GM12873 (cell line): ENCODE measurements at regions not wholly inside any gene's neighbourhood (a gene's known extent, or its start where the extent isn't known, plus 50 kb on each side); places are given as distances from the start of the nearest gene placed in this dataset.

Source experiments
- CTCF ChIP-seq: IDR thresholded peaks from 2 replicates; pipeline ENCODE4 v1.5.1; 2012; ENCODE audit warnings: low read depth, mild to moderate bottlenecking, moderate library complexity, low read length, control low read depth; ENCODE audit not compliant: insufficient read depth; ENCODE audit errors: missing control alignments

- TF ChIP-seq CTCF = no peak
These were observed 488.3 kb upstream of the TUSC1 start for GRCh38 chr9:26166537-26166936.

DNA sequence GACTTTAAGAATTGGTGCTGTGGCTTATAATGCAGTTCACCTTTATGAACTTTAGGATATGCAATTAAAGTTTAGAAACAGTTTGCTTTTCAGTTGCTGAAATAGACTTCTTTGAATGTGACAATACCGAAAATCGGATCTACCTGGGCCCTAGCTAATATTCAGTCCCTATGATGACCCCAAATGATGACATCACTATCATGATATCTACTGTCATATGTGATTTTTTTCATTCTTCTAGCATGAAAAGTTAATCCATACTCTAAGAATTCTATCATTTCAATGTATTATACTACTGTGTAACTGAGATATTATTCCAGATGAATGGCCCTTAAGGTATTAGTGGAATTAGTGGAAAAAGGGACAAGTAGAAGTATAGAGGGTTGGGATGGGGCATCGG is 487.2 kb upstream of the TUSC1 start:
- no peak for TF ChIP-seq CTCF

GRCh38 chr9:26163931-26164330 is 485.7 kb upstream of the TUSC1 start:
- TF ChIP-seq CTCF = no peak

DNA sequence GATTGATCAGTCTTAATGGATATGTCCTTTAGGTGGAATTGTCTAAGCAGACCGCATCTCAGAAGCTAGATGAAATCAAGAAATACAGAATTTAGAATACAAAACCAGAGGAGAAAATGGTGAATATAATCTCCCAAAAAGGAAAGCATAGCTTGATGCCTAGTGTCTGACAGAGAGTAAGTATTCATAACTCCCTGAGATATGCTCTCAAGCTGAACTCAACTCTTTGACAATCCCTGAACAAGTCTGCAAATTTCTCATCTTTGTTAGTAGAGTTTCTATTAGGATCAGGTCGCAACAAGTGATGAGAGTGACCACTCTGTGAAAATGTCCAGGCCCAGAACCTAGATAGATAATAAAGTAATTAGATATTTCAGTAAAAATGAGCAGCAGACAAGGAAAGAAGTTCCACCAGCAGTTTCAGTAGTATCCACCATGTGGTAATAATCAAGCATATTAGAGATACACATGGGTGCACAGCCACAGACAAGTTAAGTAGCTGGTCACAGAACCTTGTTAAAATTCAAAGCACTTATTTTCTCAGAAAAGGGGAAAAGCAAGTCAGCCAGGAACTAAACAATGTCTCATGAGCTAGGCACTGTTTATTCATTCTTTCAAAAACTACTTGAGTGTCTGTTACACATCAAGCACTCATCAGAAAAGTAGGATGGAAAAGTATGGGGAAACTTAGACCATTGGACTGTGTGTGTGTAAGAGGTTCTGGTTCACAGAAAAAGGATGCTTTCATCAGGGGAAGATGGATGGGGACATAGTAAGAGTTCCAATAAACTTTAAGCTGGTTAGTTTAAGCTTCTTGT is 481.5 kb upstream of the TUSC1 start:
- no peak for TF ChIP-seq CTCF

DNA sequence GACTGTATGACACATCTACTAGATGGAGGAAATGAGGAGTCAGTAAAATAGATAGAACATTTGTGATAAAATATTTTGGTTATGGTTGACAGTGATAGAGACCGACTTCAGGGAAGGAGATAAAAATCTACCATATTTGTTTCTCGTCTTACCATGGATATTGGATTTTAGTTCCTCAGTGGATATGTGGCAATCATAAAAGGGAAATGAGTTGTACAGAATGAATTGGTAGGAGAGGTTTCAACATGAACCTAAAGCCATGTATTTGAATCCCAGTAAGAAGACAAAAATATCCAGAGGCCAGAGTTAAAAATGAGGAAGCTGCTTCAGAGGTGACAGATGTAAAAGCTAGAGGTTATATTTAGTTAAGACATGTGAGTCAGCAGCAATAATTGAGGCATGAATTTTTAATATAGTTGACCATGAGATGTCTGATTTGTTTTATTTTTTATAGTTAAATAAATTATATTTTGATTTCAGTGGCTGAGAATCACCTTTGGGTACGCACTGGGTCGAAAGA is 480.4 kb upstream of the TUSC1 start:
- TF ChIP-seq CTCF = no peak

DNA sequence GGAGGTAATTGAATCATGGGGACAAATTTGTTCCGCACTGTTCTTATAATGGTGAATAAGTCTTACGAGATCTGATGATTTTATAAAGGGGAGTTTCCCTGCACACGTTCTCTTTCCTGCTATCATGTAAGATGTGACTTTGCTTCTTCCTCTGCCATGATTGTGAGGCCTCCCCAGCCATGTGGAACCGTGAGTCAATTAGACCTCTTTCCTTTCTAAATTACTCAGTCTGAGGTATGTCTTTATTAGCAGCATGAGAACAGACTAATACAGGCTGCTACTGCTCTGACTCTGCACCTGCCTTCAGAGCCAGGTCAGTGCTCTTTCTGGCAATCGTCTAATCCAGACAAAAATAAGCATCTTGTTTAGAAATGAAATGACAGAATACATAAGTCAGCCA is 479.2 kb upstream of the TUSC1 start:
- TF ChIP-seq CTCF = no peak

DNA sequence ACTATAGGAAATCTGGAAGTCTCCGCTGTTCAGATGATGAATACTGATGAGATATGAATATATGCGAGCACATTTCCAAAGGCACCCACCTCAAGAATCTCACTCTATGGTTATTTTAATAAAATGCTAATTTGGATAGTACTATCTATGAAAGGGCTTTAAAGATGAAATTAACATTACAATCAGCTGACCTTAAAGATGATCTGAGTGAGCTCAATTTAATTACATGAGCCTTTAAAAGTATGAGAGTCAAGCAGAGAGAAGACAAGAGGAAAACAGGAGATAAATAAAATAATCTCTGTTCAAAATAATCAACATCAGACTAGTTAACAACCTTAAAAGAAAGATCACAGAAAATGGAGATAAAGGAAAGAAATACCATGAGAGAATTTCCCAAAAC is 474.1 kb upstream of the TUSC1 start:
- no peak for TF ChIP-seq CTCF
